DOHH2 (cell line): ENCODE measurements at regions not wholly inside any gene's neighbourhood (a gene's known extent, or its start where the extent isn't known, plus 50 kb on each side); places are given as distances from the start of the nearest gene placed in this dataset.

Source experiments
- CTCF ChIP-seq: fragments of 200-600 bp; sonication (generic); IDR thresholded peaks from one replicate; pipeline ENCODE4 v1.5.1; 2014; ENCODE audit warnings: antibody characterized with exemption, mild to moderate bottlenecking, low read depth, low read length; ENCODE audit not compliant: poor library complexity, severe bottlenecking
- EZH2phosphoT487 ChIP-seq: fragments of 200-600 bp; sonication (generic); IDR thresholded peaks from 2 replicates; pipeline ENCODE4 v1.6.1; 2017; ENCODE audit warnings: borderline replicate concordance, mild to moderate bottlenecking, antibody characterized with exemption, low read length, moderate library complexity, mixed read lengths

GRCh38 chr4:128390475-128390996, 102.9 kb upstream of the PGRMC2 start:
- TF ChIP-seq CTCF: no peak
- no peak for TF ChIP-seq EZH2phosphoT487
